ENCODE measurements at regions not wholly inside any gene's neighbourhood (a gene's known extent, or its start where the extent isn't known, plus 50 kb on each side); places are given as distances from the start of the nearest gene placed in this dataset.
"Not testable (repeated sequence)": the region's sequence is repeated elsewhere in the genome, so short reads cannot be mapped to it uniquely, and the experiment has no call there.

DNA sequence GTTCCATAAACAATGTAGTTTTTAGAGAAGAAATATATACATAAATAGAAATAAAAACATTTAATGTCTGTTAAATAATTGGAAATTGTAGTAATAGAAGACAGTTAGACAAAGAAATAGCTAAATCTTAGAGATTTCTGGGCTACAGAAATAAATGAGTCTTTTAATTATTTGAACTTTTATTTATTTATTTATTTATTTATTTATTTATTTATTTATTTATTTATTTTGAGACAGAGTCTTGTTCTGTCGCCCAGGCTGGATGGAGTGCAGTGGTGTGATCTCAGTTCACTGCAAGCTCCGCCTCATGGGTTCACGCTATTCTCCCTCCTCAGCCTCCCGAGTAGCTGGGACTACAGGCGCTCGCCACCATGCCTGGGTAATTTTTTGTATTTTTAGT lies 486.0 kb upstream of the SLITRK5 start:
- not testable (repeated sequence) for TF ChIP-seq EP300, POLR2A, POLR2AphosphoS5 (IDR thresholded peaks at IDR 0.05)
- TF ChIP-seq, protein P1, sequence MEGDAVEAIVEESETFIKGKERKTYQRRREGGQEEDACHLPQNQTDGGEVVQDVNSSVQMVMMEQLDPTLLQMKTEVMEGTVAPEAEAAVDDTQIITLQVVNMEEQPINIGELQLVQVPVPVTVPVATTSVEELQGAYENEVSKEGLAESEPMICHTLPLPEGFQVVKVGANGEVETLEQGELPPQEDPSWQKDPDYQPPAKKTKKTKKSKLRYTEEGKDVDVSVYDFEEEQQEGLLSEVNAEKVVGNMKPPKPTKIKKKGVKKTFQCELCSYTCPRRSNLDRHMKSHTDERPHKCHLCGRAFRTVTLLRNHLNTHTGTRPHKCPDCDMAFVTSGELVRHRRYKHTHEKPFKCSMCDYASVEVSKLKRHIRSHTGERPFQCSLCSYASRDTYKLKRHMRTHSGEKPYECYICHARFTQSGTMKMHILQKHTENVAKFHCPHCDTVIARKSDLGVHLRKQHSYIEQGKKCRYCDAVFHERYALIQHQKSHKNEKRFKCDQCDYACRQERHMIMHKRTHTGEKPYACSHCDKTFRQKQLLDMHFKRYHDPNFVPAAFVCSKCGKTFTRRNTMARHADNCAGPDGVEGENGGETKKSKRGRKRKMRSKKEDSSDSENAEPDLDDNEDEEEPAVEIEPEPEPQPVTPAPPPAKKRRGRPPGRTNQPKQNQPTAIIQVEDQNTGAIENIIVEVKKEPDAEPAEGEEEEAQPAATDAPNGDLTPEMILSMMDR (IDR thresholded peaks at IDR 0.05): not testable (repeated sequence)

Data from sigmoid colon (tissue), 4 donors.